ENCODE measurements at regions not wholly inside any gene's neighbourhood (a gene's known extent, or its start where the extent isn't known, plus 50 kb on each side); places are given as distances from the start of the nearest gene placed in this dataset.

DNA sequence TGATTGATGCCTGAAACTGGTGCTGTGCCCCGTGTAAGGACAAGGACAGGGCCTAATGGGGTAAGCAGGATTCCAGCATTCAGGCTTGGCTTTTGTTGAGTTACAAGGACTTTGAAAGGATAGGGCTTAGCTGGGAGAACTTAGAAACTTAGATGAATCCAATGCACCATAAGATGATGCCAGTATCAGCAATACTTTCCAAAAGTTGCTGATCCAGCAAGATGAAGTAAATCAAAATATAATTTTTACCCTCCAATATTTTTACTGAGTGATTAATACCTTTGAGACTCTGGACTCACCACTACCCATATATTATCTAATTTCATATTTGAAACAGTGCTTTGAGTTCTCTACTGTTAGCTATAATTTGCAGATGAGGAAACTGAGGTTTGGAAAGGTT, 354.5 kb upstream of the ATP5MC3 start:
- TF ChIP-seq, protein P1, sequence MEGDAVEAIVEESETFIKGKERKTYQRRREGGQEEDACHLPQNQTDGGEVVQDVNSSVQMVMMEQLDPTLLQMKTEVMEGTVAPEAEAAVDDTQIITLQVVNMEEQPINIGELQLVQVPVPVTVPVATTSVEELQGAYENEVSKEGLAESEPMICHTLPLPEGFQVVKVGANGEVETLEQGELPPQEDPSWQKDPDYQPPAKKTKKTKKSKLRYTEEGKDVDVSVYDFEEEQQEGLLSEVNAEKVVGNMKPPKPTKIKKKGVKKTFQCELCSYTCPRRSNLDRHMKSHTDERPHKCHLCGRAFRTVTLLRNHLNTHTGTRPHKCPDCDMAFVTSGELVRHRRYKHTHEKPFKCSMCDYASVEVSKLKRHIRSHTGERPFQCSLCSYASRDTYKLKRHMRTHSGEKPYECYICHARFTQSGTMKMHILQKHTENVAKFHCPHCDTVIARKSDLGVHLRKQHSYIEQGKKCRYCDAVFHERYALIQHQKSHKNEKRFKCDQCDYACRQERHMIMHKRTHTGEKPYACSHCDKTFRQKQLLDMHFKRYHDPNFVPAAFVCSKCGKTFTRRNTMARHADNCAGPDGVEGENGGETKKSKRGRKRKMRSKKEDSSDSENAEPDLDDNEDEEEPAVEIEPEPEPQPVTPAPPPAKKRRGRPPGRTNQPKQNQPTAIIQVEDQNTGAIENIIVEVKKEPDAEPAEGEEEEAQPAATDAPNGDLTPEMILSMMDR (IDR thresholded peaks at IDR 0.05 in 2 of 3, conservative IDR thresholded peaks at IDR 0.05 in 1 of 3; ENCODE audit: borderline replicate concordance in 1 of 3, insufficient read depth in 1 of 3, low read depth in 2 of 3, low read length in 2 of 3) = no peak
- TF ChIP-seq JUND (IDR thresholded peaks at IDR 0.05) (no peak), YY1 (IDR thresholded peaks at IDR 0.05; ENCODE audit: extremely low read depth, insufficient replicate concordance, low read depth, low read length) (no peak), ZNF274 (IDR thresholded peaks at IDR 0.05; ENCODE audit: low read depth, low read length) (no peak), EZH2 (IDR thresholded peaks at IDR 0.05) (no peak), POLR2A (IDR thresholded peaks at IDR 0.05; ENCODE audit: borderline replicate concordance, extremely low read depth, insufficient read depth, insufficient read length) (no peak), ZFX (IDR thresholded peaks at IDR 0.05) (no peak), POLR2AphosphoS5 (IDR thresholded peaks at IDR 0.05; ENCODE audit: low read depth, low read length) (no peak), EZH2phosphoT487 (IDR thresholded peaks at IDR 0.05; ENCODE audit: borderline replicate concordance) (no peak)
- TF ChIP-seq, protein P2, sequence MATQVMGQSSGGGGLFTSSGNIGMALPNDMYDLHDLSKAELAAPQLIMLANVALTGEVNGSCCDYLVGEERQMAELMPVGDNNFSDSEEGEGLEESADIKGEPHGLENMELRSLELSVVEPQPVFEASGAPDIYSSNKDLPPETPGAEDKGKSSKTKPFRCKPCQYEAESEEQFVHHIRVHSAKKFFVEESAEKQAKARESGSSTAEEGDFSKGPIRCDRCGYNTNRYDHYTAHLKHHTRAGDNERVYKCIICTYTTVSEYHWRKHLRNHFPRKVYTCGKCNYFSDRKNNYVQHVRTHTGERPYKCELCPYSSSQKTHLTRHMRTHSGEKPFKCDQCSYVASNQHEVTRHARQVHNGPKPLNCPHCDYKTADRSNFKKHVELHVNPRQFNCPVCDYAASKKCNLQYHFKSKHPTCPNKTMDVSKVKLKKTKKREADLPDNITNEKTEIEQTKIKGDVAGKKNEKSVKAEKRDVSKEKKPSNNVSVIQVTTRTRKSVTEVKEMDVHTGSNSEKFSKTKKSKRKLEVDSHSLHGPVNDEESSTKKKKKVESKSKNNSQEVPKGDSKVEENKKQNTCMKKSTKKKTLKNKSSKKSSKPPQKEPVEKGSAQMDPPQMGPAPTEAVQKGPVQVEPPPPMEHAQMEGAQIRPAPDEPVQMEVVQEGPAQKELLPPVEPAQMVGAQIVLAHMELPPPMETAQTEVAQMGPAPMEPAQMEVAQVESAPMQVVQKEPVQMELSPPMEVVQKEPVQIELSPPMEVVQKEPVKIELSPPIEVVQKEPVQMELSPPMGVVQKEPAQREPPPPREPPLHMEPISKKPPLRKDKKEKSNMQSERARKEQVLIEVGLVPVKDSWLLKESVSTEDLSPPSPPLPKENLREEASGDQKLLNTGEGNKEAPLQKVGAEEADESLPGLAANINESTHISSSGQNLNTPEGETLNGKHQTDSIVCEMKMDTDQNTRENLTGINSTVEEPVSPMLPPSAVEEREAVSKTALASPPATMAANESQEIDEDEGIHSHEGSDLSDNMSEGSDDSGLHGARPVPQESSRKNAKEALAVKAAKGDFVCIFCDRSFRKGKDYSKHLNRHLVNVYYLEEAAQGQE (IDR thresholded peaks at IDR 0.05; ENCODE audit: low read depth) = no peak
- TF ChIP-seq, protein P3, sequence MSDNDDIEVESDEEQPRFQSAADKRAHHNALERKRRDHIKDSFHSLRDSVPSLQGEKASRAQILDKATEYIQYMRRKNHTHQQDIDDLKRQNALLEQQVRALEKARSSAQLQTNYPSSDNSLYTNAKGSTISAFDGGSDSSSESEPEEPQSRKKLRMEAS (IDR thresholded peaks at IDR 0.05) = no peak
